ENCODE measurements at regions not wholly inside any gene's neighbourhood (a gene's known extent, or its start where the extent isn't known, plus 50 kb on each side); places are given as distances from the start of the nearest gene placed in this dataset.

DNA sequence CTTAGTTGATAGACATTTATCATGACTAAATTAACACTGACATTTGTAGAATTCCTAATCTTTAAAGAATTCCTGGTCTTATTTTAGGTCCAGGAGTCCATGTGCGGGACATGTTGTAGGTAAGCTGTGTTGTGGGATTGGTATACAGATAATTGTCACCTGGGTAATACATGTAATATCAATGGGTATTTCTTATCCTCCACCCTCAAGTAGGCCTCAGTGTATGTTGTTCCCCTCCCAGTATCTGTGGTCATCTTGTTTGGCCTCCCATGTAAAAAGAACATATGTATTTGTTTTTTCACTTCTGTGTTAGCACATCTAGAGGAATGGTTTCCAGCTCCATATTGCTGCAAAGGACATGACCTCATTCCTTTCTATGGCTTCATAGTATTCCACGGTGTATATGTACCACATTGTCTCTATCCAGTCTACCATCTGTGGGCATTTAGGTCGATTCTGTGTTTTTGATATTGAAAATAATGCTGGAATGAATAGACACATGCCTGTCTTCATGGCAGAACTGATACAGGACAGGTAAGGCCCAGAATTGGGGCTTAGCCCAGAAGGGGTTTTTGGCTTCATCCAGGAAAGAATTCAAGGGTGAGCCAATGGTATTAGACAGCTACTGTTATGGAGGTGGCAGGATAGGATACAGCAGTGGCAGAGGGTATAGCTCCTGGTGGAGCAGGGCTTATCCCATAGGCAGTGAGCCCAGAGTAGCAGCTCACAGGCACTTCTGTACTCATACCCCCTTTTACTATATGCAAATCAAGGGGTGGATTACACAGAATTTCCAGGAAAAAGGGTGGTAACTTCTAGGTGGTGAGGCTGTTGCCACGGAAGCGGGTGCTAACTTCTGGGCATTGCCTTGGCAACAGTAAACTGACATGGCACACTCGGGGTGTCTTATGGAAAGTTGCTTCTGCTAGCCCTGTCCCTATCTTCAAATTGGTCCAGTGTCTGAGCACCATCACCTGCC is 66.1 kb upstream of the WDR1 start:
- Histone ChIP-seq H3K4me1 (ENCODE audit: control insufficient read depth in 2 of 2, insufficient read depth in 2 of 2, low read length in 2 of 2) (no peaks in the 10 kb centered on the region), H3K4me3 (ENCODE audit: low read length in 2 of 2) (no peak overlapping the region), H3K36me3 (ENCODE audit: control insufficient read depth in 2 of 2, insufficient read depth in 2 of 2, low read length in 1 of 2) (no peaks in the 10 kb centered on the region), H3K27ac (ENCODE audit: low read depth in 1 of 2, low read length in 1 of 2) (no peak overlapping the region), H3K9me3 (ENCODE audit: control insufficient read depth in 2 of 2, insufficient read depth in 1 of 2, low read length in 1 of 2) (no peaks in the 10 kb centered on the region), H3K27me3 (ENCODE audit: control insufficient read depth in 2 of 2, insufficient read depth in 1 of 2, low read length in 1 of 2) (no peaks in the 10 kb centered on the region)
- WGBS = 79% methylated on average over 6 of the region's 6 CpGs
- DNase-seq (ENCODE audit: low read depth in 6 of 9, low spot score in 9 of 9) = no peak

DNA sequence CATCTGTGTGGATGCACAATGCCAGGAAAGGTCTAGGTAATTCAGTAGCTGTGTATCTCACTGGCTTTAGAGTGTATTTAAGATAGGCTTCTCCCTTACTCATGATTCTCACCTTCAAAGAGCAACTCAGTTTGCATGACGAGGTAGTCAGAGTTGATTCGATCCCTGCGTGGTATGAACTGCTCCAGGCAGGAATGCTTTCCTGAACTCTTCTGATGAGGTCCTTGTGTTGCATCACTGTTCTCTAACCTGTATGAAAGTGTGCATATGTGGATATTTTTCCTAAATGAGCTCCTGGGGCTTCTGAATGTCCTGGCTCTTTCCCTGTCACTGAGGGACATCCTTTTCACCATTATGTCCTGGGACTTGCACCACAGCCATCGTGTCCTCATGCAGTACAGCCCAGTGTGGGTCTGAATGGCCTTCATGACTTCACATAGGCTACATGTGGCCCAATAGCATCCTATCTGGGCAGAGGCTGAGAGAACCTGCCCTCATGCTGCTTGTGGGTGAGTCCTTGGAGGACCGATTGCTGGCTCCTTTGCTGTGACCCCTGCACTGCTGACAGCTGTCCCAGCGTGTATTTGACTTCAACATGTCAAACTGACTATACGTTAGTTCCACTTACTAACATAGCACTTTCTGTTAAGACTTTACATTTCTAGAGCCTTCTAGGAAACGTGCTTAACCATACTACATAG is 65.3 kb upstream of the WDR1 start:
- no peak overlapping the region for H3K4me3 ChIP-seq (ENCODE audit: low read length in 2 of 2)
- H3K4me1 ChIP-seq (ENCODE audit: control insufficient read depth in 2 of 2, insufficient read depth in 2 of 2, low read length in 2 of 2) = no peaks in the 10 kb centered on the region
- no peak for DNase-seq (ENCODE audit: low read depth in 6 of 9, low spot score in 9 of 9)
- H3K9me3 ChIP-seq (ENCODE audit: control insufficient read depth in 2 of 2, insufficient read depth in 1 of 2, low read length in 1 of 2) = no peaks in the 10 kb centered on the region
- no peaks in the 10 kb centered on the region for H3K27me3 ChIP-seq (ENCODE audit: control insufficient read depth in 2 of 2, insufficient read depth in 1 of 2, low read length in 1 of 2)
- 91% methylated on average over 8 of the region's 8 CpGs for WGBS
- no peaks in the 10 kb centered on the region for H3K36me3 ChIP-seq (ENCODE audit: control insufficient read depth in 2 of 2, insufficient read depth in 2 of 2, low read length in 1 of 2)
- H3K27ac ChIP-seq (ENCODE audit: low read depth in 1 of 2, low read length in 1 of 2) = no peak overlapping the region

DNA sequence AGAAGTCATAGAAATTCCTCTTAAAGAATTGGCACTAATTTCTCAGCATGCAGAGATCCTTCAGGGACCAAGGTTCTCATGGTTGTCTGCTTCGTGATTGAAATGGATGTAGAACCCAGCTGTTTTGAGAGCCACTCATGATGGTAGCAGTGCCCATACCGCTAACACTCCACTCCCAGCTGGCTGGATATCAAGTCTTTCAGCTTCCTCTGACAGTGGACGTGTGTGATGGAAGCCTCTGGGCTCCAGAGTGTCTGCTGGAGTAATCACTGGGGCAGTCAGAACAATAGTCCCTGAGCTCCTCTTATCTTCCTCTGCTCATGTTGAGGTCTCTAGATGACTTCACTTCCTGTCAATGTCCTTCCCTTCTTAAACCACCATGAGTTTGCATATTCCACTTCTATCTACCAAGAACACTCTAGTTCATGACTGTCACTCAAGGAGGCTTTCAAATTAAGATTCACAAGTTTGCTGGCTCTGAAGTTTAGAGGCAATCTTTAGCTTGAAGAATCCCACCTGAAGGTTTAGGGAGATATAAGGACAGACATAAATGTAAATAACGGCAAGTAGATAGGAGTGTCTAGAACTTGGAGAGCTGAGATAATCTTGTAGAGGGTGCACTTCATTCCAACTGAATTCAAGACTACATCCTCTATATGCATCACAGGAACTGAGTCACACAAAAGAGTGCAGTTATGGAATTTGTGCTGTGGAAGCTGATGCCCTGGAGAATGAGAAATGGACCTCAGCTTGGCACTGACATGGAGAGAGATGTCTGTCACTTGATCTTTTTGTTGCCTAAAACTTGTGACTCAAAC is 64.5 kb upstream of the WDR1 start:
- no peaks in the 10 kb centered on the region for H3K27me3 ChIP-seq (ENCODE audit: control insufficient read depth in 2 of 2, insufficient read depth in 1 of 2, low read length in 1 of 2)
- WGBS = 21% methylated on average over 4 of the region's 4 CpGs
- peaks cover 0 to 1% of the 10 kb centered on the region in 2 donors for H3K4me1 ChIP-seq (ENCODE audit: control insufficient read depth in 2 of 2, insufficient read depth in 2 of 2, low read length in 2 of 2)
- H3K27ac ChIP-seq (ENCODE audit: low read depth in 1 of 2, low read length in 1 of 2) = no peak overlapping the region
- H3K36me3 ChIP-seq (ENCODE audit: control insufficient read depth in 2 of 2, insufficient read depth in 2 of 2, low read length in 1 of 2) = no peaks in the 10 kb centered on the region
- H3K4me3 ChIP-seq (ENCODE audit: low read length in 2 of 2) = no peak overlapping the region
- H3K9me3 ChIP-seq (ENCODE audit: control insufficient read depth in 2 of 2, insufficient read depth in 1 of 2, low read length in 1 of 2) = no peaks in the 10 kb centered on the region
- peak in 2 of 9 donors; percentile 19 to 47 for DNase-seq (ENCODE audit: low read depth in 6 of 9, low spot score in 9 of 9)

DNA sequence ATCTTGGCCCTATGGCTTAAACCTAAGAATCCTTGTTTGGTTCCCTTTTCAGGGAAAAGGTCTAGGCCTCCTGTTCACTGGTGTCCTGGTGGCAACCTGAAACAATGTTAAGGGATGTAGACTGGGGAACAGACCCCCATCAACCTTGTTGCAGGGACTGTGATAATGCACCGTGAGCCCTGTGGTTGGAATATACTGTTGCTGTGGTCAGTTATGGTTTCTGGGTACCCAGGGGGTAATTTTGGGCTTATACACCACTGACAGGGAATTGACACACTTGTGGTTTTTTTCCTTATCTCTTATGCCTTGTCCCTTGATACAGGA is 64.0 kb upstream of the WDR1 start:
- H3K27me3 ChIP-seq (ENCODE audit: control insufficient read depth in 2 of 2, insufficient read depth in 1 of 2, low read length in 1 of 2) = no peaks in the 10 kb centered on the region
- no peaks in the 10 kb centered on the region for H3K9me3 ChIP-seq (ENCODE audit: control insufficient read depth in 2 of 2, insufficient read depth in 1 of 2, low read length in 1 of 2)
- no peak overlapping the region for H3K27ac ChIP-seq (ENCODE audit: low read depth in 1 of 2, low read length in 1 of 2)
- DNase-seq (ENCODE audit: low read depth in 6 of 9, low spot score in 9 of 9) = no peak
- 20% methylated on average over 1 of the region's 1 CpG for WGBS
- no peak overlapping the region for H3K4me3 ChIP-seq (ENCODE audit: low read length in 2 of 2)
- H3K4me1 ChIP-seq (ENCODE audit: control insufficient read depth in 2 of 2, insufficient read depth in 2 of 2, low read length in 2 of 2) = peaks cover 0 to 2% of the 10 kb centered on the region in 2 donors
- no peaks in the 10 kb centered on the region for H3K36me3 ChIP-seq (ENCODE audit: control insufficient read depth in 2 of 2, insufficient read depth in 2 of 2, low read length in 1 of 2)

DNA sequence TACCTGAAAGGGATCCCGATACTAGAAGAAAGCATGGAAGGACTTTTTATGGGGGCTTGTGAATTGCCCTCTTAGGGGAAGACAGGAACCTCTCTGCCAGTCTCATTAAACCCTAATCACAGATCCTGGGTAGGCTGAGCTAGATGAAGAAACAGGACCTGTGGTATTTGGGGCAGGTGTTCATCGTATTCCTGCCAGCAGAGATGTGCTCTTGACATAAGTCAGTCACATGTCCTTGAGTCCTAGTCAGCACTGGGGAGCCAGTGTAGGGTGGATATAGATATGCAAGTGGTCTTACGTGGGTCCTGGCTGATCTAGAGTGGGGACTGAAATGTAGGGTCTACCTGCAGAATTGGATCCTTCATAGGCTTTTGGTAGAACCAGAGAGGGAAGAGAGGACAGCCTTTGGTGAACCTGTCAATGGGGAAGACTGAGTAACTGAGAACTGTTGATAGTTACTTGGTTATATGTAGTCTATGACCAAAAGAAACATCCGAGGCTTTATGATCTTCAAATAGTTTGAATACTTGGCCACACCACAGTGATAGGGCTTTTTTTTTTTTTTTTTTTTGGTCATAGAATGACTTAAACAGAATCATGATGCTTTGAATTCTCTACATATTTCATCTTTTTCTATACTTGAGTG is 63.5 kb upstream of the WDR1 start:
- H3K4me3 ChIP-seq (ENCODE audit: low read length in 2 of 2) = no peak overlapping the region
- no peaks in the 10 kb centered on the region for H3K36me3 ChIP-seq (ENCODE audit: control insufficient read depth in 2 of 2, insufficient read depth in 2 of 2, low read length in 1 of 2)
- H3K27me3 ChIP-seq (ENCODE audit: control insufficient read depth in 2 of 2, insufficient read depth in 1 of 2, low read length in 1 of 2) = no peaks in the 10 kb centered on the region
- no peaks in the 10 kb centered on the region for H3K9me3 ChIP-seq (ENCODE audit: control insufficient read depth in 2 of 2, insufficient read depth in 1 of 2, low read length in 1 of 2)
- peaks cover 0 to 6% of the 10 kb centered on the region in 2 donors for H3K4me1 ChIP-seq (ENCODE audit: control insufficient read depth in 2 of 2, insufficient read depth in 2 of 2, low read length in 2 of 2)
- H3K27ac ChIP-seq (ENCODE audit: low read depth in 1 of 2, low read length in 1 of 2) = no peak overlapping the region
- DNase-seq (ENCODE audit: low read depth in 6 of 9, low spot score in 9 of 9) = no peak
- WGBS = 87% methylated on average over 4 of the region's 4 CpGs

DNA sequence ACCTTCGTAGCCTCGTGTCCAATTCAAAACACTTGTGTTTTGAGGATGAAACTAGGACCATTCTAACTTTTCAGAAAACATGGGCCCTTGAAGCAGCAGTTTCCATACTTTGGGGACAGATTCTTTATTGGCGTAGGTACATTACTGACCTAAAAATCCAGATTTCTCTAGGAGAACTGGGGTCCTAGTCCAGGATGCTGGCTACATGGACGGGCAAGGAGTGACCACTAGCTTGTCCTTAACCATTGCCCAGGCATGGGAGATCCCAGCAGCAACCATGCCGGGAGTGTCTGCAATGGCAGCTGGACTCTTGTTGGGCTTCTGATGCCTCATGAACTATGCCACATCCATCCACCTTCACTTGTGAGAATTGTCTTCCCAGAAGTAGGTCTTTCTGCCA is 62.2 kb upstream of the WDR1 start:
- WGBS = 96% methylated on average over 5 of the region's 5 CpGs
- Histone ChIP-seq H3K4me3 (ENCODE audit: low read length in 2 of 2) (no peak overlapping the region), H3K36me3 (ENCODE audit: control insufficient read depth in 2 of 2, insufficient read depth in 2 of 2, low read length in 1 of 2) (no peaks in the 10 kb centered on the region), H3K9me3 (ENCODE audit: control insufficient read depth in 2 of 2, insufficient read depth in 1 of 2, low read length in 1 of 2) (no peaks in the 10 kb centered on the region), H3K4me1 (ENCODE audit: control insufficient read depth in 2 of 2, insufficient read depth in 2 of 2, low read length in 2 of 2) (peaks cover 0 to 6% of the 10 kb centered on the region in 2 donors), H3K27me3 (ENCODE audit: control insufficient read depth in 2 of 2, insufficient read depth in 1 of 2, low read length in 1 of 2) (no peaks in the 10 kb centered on the region), H3K27ac (ENCODE audit: low read depth in 1 of 2, low read length in 1 of 2) (no peak overlapping the region)
- DNase-seq (ENCODE audit: low read depth in 6 of 9, low spot score in 9 of 9) = no peak

DNA sequence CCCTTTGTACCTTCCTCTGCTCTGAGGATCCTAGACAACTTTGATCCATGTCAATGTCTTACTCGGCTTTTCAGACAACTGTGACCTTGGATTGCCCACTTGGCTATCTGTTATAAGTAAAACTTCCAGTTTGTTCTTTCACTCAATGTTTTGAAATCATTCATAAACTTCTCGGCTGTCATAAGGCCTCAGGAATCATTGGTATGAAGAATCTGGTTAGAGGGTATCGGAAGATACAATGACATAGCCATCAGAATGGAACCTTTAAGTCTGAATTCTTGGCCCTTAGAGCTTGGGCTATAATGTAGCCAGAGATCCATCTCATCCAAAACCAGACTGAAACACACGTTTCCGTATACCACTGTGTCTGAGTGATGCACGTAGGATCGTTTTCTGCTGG is 59.0 kb upstream of the WDR1 start:
- peaks cover 0 to 6% of the 10 kb centered on the region in 2 donors for H3K4me1 ChIP-seq (ENCODE audit: control insufficient read depth in 2 of 2, insufficient read depth in 2 of 2, low read length in 2 of 2)
- H3K9me3 ChIP-seq (ENCODE audit: control insufficient read depth in 2 of 2, insufficient read depth in 1 of 2, low read length in 1 of 2) = no peaks in the 10 kb centered on the region
- H3K27me3 ChIP-seq (ENCODE audit: control insufficient read depth in 2 of 2, insufficient read depth in 1 of 2, low read length in 1 of 2) = no peaks in the 10 kb centered on the region
- no peak overlapping the region for H3K4me3 ChIP-seq (ENCODE audit: low read length in 2 of 2)
- 97% methylated on average over 7 of the region's 7 CpGs for WGBS
- no peak for DNase-seq (ENCODE audit: low read depth in 6 of 9, low spot score in 9 of 9)
- no peak overlapping the region for H3K27ac ChIP-seq (ENCODE audit: low read depth in 1 of 2, low read length in 1 of 2)
- no peaks in the 10 kb centered on the region for H3K36me3 ChIP-seq (ENCODE audit: control insufficient read depth in 2 of 2, insufficient read depth in 2 of 2, low read length in 1 of 2)

DNA sequence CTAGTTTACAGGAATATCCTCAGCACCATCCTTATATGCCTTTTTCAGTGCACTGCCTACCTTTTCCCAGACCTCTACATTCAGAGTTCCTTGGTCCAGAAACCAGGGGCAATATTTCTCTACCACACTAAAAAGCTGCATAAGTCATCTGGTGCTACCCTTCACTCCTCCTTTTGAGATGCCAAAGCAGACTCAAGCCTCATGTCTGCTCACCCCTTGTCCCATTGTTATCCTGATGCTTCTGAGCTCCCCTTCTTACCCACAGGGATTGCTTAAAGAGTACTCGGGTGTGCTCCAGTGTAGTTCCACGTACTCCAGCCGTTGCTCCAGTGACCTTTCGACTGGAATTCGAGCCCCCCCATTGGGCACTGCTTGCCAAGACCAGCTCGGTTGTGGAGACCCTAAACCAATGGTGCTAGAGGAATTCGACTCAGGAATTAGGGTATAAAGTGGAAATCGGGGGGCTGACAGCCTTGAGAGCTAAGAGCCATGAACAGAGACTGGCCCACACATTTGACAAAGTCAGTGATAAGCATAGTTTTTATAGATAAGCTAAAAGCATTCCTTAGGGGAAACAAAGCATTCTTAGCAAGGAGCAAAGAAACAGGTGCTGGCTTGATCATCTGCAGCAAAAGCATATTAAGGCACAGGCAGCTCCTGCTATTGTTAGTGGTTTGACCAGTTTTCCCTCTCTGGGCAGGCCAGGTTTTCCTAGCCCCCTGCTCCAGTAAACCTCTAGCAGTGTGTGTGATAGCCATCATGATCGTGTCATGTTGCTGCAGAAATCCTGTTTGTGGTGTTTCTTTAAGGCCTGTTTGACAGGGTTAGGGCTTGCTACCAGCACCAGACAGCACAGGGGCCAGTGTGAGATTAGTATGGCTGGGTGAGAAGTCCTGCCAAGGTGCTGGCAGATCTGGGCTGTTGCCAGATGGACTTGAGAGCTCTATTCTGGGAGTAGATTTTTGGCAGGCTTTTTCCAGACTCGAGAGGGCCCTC is 57.5 kb upstream of the WDR1 start:
- Histone ChIP-seq H3K4me1 (ENCODE audit: control insufficient read depth in 2 of 2, insufficient read depth in 2 of 2, low read length in 2 of 2) (peaks cover 0 to 6% of the 10 kb centered on the region in 2 donors), H3K27ac (ENCODE audit: low read depth in 1 of 2, low read length in 1 of 2) (peak overlapping the region; percentile 53 to 76), H3K4me3 (ENCODE audit: low read length in 2 of 2) (no peak overlapping the region), H3K36me3 (ENCODE audit: control insufficient read depth in 2 of 2, insufficient read depth in 2 of 2, low read length in 1 of 2) (no peaks in the 10 kb centered on the region), H3K9me3 (ENCODE audit: control insufficient read depth in 2 of 2, insufficient read depth in 1 of 2, low read length in 1 of 2) (no peaks in the 10 kb centered on the region), H3K27me3 (ENCODE audit: control insufficient read depth in 2 of 2, insufficient read depth in 1 of 2, low read length in 1 of 2) (no peaks in the 10 kb centered on the region)
- 95% methylated on average over 10 of the region's 10 CpGs for WGBS
- DNase-seq (ENCODE audit: low read depth in 6 of 9, low spot score in 9 of 9) = peak in 1 of 9 donors; percentile 21

All from thymus (tissue), 11 donors.